ENCODE measurements at regions not wholly inside any gene's neighbourhood (a gene's known extent, or its start where the extent isn't known, plus 50 kb on each side); places are given as distances from the start of the nearest gene placed in this dataset.

- TF ChIP-seq EZH2 (IDR thresholded peaks at IDR 0.05; ENCODE audit: low read length, unreplicated experiment) (no peak), CTCF (conservative IDR thresholded peaks at IDR 0.05; ENCODE audit: low read depth, low read length) (no peak), EZH2phosphoT487 (IDR thresholded peaks at IDR 0.05; ENCODE audit: borderline replicate concordance, low read length) (no peak)
These were observed 98.0 kb upstream of the ZNF608 start for GRCh38 chr5:124844371-124844920.
